Right atrium auricular region (tissue), 2 donors: ENCODE measurements at regions not wholly inside any gene's neighbourhood (a gene's known extent, or its start where the extent isn't known, plus 50 kb on each side); places are given as distances from the start of the nearest gene placed in this dataset.
A peak's percentile ranks its signal among the peaks of the same experiment; 100 is the strongest.

ENCODE experiments used
- DNase-seq: peaks from one replicate; pipeline ENCODE4 v3.0.0-alpha.2; 2019; ENCODE audit warnings: low spot score
- H3K27ac ChIP-seq, 2 donors: fragments of 200-600 bp; sonication (generic); 1 replicate in 1 of 2; 2 replicates in 1 of 2; pipeline ENCODE4 v1.5.1; 2016 to 2019
- H3K27me3 ChIP-seq, 2 donors: fragments of 200-600 bp; sonication (generic); one replicate each; pipeline versions ENCODE4 v1.5.1 to v1.6.0; 2017 to 2019
- H3K36me3 ChIP-seq: fragments of 200-600 bp; sonication (generic); one replicate; pipeline ENCODE4 v1.5.1; 2016
- H3K4me1 ChIP-seq, 2 donors: fragments of 200-600 bp; sonication (generic); one replicate each; pipeline versions ENCODE4 v1.5.1 to v1.6.0; 2017 to 2019
- H3K4me3 ChIP-seq, 2 donors: fragments of 200-600 bp; sonication (generic); 1 replicate in 1 of 2; 2 replicates in 1 of 2; pipeline ENCODE4 v1.5.1; 2017 to 2019; ENCODE audit warnings: mild to moderate bottlenecking in 1 of 2, moderate library complexity in 1 of 2
- H3K9me3 ChIP-seq, 2 donors: fragments of 200-600 bp; sonication (generic); one replicate each; pipeline ENCODE4 v1.5.1; 2019
- CTCF ChIP-seq, 2 donors: fragments of 200-600 bp; sonication (generic); IDR thresholded peaks; one replicate each; pipeline ENCODE4 v1.5.1; 2019; ENCODE audit warnings: antibody characterized with exemption in 2 of 2

GRCh38 chr4:17362430-17362829, 149.5 kb downstream of the QDPR start:
- H3K27me3 ChIP-seq, result no peaks in the 10 kb centered on the region
- no peaks in the 10 kb centered on the region for H3K9me3 ChIP-seq
- no peak for DNase-seq
- H3K4me3 ChIP-seq, result no peak overlapping the region
- no peak overlapping the region for H3K27ac ChIP-seq
- no peak for TF ChIP-seq CTCF (IDR thresholded peaks at IDR 0.05)
- no peaks in the 10 kb centered on the region for H3K4me1 ChIP-seq
- H3K36me3 ChIP-seq, result no peaks in the 10 kb centered on the region

GRCh38 chr4:17358241-17358640, 153.6 kb downstream of the QDPR start:
- no peaks in the 10 kb centered on the region for H3K4me1 ChIP-seq
- TF ChIP-seq CTCF (IDR thresholded peaks at IDR 0.05), result no peak
- H3K4me3 ChIP-seq, result no peak overlapping the region
- no peaks in the 10 kb centered on the region for H3K36me3 ChIP-seq
- no peak for DNase-seq
- H3K27ac ChIP-seq, result no peak overlapping the region
- peaks cover 0 to 14% of the 10 kb centered on the region in 2 donors for H3K9me3 ChIP-seq
- H3K27me3 ChIP-seq, result no peaks in the 10 kb centered on the region

- H3K4me1 ChIP-seq, result no peaks in the 10 kb centered on the region
- peaks cover 0 to 14% of the 10 kb centered on the region in 2 donors for H3K9me3 ChIP-seq
- no peak overlapping the region for H3K27ac ChIP-seq
- no peak for TF ChIP-seq CTCF (IDR thresholded peaks at IDR 0.05)
- H3K27me3 ChIP-seq, result no peaks in the 10 kb centered on the region
- DNase-seq, result no peak
- H3K36me3 ChIP-seq, result no peaks in the 10 kb centered on the region
- no peak overlapping the region for H3K4me3 ChIP-seq
Measured at GRCh38 chr4:17356926-17357325, 155.0 kb downstream of the QDPR start.

GRCh38 chr4:17352357-17352756, 159.5 kb downstream of the QDPR start:
- H3K36me3 ChIP-seq, result no peaks in the 10 kb centered on the region
- no peak overlapping the region for H3K27ac ChIP-seq
- no peak for DNase-seq
- peaks cover 0 to 14% of the 10 kb centered on the region in 2 donors for H3K9me3 ChIP-seq
- no peaks in the 10 kb centered on the region for H3K27me3 ChIP-seq
- no peak overlapping the region for H3K4me3 ChIP-seq
- no peaks in the 10 kb centered on the region for H3K4me1 ChIP-seq
- no peak for TF ChIP-seq CTCF (IDR thresholded peaks at IDR 0.05)

- no peak overlapping the region for H3K4me3 ChIP-seq
- H3K27me3 ChIP-seq, result no peaks in the 10 kb centered on the region
- H3K27ac ChIP-seq, result no peak overlapping the region
- H3K4me1 ChIP-seq, result no peaks in the 10 kb centered on the region
- H3K9me3 ChIP-seq, result no peaks in the 10 kb centered on the region
- no peak for DNase-seq
- TF ChIP-seq CTCF (IDR thresholded peaks at IDR 0.05), result peak in 1 of 2 donors; percentile 58
- H3K36me3 ChIP-seq, result no peaks in the 10 kb centered on the region
Measured at GRCh38 chr4:17347445-17347844, 164.4 kb downstream of the QDPR start.

- DNase-seq, result no peak
- no peaks in the 10 kb centered on the region for H3K4me1 ChIP-seq
- no peaks in the 10 kb centered on the region for H3K9me3 ChIP-seq
- no peaks in the 10 kb centered on the region for H3K36me3 ChIP-seq
- no peak overlapping the region for H3K4me3 ChIP-seq
- no peak overlapping the region for H3K27ac ChIP-seq
- H3K27me3 ChIP-seq, result no peaks in the 10 kb centered on the region
- no peak for TF ChIP-seq CTCF (IDR thresholded peaks at IDR 0.05)
Measured at GRCh38 chr4:17339376-17339775, 172.5 kb downstream of the QDPR start.
